HG03575 (cell line): ENCODE measurements at regions not wholly inside any gene's neighbourhood (a gene's known extent, or its start where the extent isn't known, plus 50 kb on each side); places are given as distances from the start of the nearest gene placed in this dataset.
"Not testable (repeated sequence)": the region's sequence is repeated elsewhere in the genome, so short reads cannot be mapped to it uniquely, and the experiment has no call there.

ENCODE experiments used
- ATAC-seq: cut with Tn5 transposase; IDR thresholded peaks from one replicate; pipeline ENCODE4 v1.9.1; 2021; ENCODE audit not compliant: unreplicated experiment, insufficient number of reproducible peaks, low FRiP score; ENCODE audit errors: extremely low read depth

DNA sequence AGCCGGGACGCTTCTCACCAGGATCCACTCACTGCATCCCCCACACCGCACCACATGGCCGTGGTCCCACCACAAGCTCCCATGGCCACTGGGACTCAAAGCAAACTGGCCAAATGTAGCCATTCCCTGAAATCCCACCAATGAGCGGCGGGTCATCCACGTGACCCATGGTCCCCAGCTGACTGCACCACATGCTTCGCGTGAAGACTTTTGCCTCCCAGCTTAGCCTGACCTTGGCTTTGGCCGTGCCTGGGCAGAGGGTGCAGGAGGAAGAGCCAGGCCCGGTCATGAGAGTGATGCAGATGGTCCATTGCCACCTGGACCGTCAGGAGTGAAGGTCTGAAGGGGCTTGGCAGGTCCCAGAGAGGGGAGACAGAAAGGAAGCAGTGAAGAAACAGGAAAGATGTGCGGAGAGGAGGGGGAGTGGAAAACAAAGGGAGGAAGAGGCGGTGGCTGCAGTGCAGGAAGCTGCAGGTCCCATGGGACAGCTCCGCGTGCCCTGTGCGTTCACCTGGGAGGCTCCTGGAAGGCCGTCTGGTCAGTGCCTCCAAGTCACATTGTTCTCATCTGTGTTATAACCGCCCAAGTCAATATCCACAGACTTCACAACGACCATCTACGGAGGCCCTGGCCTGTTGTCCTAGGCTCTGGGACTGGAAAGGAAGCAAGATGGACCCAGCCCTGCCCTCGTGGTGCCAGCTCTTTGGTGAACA lies 167.8 kb upstream of the AJAP1 start:
- no peak for ATAC-seq

DNA sequence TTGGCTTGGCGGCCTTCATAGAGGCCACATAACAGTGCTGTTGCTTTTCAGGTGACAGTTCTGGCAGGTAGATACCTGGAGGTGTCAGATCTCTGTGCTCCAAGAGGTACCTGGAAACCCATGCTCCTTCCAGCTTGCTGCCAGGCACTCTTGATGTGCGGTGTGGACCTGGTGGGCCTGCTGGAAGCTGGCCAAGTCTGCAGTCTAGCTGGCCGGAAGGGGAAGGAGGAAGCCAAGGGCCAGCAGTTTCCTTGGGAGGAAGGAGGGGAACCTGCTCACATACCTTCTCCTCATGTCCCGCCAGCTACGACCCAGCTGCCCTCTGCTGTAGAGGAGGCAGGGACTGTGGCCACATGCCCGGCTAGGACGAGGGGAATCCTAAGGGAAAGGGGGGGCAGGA lies 166.4 kb upstream of the AJAP1 start:
- no peak for ATAC-seq

DNA sequence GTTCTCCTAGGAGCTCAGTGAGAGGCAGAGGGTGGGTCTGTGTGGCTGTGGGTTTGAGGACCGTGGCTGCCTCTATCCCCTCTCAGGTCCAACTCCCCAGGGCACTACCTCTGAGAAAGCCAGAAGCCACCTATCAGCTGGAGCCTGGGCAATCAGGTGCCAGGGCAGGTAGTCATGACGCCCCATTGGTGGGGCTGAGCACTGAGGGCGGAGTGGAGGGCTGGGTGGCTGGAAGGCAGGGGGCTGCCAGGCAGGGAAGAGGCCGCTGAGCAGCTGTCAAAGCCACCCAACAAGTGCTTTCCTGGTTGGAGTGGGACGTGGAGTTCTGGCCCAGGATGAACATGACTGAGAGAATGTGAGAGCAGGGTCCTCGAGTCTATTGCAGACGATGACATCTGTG lies 164.9 kb upstream of the AJAP1 start:
- ATAC-seq: no peak

DNA sequence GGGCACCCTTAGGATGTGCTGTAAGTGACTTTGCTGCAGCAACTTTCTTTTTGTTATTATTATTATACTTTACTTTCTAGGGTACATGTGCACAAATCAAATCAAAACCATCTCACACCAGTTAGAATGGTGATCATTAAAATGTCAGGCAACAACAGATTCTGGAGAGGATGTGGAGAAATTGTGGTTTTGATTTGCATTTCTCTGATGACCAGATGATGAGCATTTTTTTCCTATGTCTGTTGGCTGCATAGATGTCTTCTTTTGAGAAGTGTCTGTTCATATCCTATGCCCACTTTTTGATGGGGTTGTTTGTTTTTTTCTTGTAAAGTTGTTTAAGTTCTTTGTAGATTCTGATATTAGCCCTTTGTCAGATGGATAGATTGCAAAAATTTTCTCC lies 164.4 kb upstream of the AJAP1 start:
- not testable (repeated sequence) for ATAC-seq

DNA sequence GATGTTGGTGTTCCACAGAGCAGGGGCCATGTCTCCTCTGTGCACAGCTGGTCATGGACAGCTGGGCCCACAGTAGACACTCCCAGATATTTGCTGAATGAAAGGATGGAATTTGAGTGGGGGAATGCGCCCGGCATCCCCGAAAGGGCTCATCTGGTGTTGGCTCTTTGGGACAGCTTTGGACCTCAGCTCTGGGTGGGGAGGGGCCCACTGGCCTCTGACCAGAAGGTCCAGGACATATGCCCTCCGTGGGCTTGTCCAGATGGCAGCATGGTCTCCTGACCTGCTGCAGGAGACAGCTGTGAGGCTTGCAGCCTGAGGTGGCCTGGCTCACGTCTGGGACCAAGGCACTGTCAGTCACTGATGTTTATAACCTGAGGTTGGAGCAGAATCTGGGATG lies 160.4 kb upstream of the AJAP1 start:
- no peak for ATAC-seq

DNA sequence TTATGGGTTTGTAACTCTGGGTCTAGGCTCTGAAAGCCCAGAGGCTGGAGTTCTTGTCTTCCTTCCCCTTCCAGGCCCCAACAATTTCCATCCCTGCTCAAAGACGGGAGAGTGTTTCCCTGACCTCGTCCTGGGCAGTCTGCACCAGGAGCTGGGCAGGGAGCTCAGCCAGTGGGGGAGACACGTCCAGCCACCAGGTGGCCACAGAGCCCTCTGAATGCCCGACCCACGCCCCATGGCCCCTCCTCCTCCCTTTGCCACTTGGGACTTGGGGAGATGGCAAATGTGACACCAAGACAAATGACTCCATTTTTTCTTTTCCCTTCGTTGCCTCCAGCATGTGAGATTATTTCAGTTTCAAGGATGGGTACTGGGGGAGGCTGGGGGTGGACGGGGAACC lies 159.9 kb upstream of the AJAP1 start:
- ATAC-seq: no peak

DNA sequence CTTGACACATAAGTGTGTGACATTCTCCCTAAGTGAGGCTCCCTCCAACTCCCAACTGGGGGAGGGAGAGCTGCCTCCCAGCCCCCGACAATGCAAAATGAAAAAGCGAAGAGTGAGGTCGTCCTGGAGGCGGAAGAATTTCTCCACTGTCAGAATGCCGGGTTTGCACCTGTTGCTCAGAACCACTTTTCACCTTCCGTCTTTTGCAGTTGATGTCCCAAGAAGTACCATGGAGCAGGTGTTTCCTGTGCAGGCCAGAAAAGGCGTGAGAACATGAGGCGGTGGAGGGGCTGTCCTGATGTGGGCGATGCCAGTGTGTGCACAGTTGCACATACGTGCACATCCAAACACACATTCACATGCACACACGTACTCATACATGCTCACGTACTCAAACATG lies 158.6 kb upstream of the AJAP1 start:
- ATAC-seq: no peak

DNA sequence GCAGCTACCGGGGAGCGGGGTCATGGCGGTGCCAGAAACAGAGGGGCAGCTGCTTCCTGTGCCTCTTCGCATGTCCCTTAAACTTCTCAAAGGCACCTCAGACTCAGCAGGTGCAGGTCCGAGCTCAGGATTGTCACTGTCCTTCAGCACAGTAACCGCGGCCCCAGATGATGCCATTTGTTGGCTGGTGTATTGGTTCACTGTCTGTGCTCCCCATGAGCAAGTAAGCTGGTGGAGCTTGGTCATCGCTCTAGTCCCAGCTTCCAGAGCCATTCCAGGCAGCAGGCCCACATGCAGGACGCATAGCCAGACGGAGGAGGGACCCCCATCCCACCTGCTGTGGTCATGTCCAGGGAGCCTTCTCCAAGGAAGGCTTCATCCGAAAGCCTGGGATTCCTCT lies 154.0 kb upstream of the AJAP1 start:
- no peak for ATAC-seq

DNA sequence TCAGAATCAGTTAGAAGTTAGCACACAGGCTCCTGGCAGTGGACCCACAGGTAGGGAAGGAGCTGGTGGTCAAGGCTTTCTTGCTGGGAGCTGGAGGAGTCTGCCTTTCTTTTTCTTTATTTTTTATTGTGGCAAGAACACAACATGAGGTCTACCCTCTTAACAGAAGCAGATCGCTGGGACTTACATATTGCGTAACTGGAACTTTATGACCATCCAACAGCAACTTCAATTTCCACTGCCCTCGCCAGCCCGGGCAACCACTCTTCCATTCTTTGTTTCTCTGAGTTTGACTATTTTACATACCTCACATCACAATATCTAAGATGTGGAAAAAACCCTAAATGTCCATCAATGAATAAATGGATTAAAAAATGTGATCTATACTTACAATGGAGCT lies 147.8 kb upstream of the AJAP1 start:
- no peak for ATAC-seq

DNA sequence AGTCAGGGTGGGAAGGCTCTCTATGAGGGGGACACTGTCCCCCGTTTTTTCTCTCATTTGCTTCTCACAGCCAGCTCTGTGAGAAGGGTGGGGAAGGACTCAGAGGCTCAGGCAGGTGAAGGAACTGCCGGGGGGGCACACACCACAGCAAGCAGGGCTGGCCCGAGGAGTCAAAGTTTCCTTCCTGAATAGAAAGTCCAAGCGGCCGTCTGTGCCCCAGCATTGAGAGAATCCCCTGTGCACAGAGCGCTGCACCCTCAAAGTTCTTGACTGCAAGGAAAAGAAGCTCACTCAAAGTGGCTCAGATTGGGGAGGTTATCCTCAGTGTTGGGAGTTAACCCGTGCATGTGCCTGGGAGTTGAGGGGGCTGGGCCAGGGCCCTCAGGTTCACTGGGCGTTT lies 145.2 kb upstream of the AJAP1 start:
- ATAC-seq: no peak

DNA sequence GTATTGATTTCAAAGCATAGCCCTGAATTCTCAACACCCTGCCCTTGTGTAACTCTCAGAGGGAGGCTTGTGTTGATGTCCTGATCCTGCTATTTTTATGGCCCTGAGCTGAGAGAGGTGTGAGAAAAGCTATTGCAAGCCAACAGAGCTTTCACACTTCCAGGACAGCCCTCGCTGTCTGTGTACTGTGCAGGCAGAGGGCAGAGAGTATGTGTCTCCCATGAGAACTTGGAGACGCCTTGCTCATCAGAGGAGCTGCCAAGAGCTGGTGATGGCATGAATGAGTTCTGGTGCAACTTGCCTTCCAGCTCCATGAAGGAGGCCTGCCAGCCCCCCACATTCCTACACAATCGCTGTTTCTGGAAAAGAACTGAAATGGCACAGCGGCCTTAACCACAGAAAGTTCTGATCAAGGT lies 144.1 kb upstream of the AJAP1 start:
- no peak for ATAC-seq

DNA sequence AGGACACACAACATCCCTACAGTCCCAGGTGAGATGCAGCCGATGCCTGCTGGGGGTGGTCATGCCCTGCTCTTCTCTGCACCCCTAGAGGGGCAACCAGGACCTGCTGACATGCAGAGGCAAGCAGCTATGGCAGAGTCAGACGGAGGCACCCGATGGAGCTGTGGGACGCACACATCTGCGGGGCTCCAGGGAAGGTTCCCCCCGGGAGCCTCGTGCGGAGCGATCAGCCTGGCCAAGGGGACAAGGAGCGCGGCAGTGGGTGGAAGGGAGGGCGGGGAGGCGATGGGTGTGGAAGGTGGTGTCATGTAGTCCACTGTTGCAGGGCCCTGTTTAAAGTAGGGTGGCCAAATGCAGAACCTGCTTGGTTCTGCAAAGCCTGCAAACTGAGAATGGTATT lies 143.0 kb upstream of the AJAP1 start:
- ATAC-seq: no peak

DNA sequence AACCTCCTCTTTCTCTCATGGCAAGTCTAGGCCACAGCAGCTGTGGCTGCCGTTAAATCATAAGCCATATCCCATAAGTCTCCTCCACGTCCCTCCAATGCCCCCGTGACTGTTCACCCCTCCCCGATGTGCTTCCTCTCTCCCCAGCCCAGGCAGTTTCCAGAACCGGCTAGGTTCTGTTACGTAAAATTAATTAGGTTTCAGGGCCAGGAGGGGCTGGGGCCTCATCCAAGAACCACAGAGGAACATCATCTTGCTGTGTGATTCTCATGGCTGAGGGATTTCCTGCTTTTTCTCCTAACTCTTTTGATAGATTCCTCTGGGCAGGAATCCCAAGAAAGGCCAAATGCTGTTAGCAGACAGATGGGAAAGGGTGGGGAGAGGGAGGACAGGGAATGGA lies 141.8 kb upstream of the AJAP1 start:
- ATAC-seq: no peak

DNA sequence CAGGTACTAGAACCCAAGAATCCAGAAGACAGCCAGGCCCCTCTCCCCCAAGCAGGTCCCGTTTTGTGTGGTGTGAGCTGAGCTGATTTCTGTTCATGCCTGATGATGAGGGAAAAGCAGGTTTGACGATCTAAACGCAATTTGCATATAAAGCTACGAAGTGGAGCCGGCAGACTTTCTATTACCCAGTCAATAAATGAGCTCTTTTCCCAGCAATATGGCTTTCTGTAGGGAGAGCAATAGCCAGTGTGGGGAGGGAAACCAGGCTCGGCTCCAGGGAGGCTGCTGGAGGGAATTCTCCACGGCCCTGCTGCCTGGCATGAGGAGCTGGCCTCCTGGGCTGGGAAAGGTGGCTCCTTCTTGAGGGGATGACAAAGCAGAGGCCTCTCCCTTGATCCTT lies 140.7 kb upstream of the AJAP1 start:
- no peak for ATAC-seq

DNA sequence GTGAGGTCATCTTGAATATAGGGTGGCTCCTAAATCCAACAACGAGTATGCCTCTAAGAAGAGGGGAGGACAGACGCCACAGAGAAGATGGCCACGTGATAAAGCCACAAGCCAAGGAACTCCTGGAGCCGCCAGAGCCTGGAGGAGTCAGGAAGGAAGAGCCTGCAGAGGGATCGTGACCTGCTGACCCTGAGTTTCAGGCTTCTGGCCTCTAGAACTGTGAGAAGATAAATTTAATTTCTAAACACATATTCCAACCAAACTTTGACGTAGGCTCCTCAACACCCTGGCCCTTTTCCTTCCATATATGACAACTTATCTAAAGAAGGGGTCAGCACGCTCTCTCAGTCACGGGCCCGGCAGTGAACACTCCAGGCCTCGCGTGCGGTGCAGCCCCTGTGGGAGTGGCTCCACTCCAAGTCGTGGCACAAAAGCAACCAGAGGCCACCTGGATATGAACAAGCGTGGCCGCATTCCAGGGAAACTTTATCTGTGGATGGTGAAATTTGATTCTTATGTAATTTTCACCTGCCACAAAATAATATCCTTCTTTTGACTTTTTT lies 138.6 kb upstream of the AJAP1 start:
- no peak for ATAC-seq

DNA sequence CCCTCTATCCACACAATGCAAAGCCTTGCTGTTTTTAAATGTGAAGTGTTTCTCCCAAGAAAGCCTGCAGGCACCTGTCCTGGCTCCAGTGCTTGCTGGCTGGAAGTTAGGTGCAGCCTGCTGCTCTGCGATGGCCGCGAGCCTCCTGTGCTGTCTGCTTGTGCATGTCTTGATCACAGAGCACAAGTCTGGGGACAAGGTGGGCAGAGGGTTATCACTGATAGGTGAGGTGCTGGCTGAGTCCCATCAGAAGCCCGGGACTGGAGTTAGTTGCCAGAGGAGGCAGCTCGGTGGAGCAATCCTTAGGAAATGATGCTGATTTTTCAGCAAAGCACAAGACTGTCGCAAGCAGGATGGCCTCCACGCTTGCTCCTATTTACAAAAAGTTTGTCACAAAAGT lies 137.8 kb upstream of the AJAP1 start:
- no peak for ATAC-seq

DNA sequence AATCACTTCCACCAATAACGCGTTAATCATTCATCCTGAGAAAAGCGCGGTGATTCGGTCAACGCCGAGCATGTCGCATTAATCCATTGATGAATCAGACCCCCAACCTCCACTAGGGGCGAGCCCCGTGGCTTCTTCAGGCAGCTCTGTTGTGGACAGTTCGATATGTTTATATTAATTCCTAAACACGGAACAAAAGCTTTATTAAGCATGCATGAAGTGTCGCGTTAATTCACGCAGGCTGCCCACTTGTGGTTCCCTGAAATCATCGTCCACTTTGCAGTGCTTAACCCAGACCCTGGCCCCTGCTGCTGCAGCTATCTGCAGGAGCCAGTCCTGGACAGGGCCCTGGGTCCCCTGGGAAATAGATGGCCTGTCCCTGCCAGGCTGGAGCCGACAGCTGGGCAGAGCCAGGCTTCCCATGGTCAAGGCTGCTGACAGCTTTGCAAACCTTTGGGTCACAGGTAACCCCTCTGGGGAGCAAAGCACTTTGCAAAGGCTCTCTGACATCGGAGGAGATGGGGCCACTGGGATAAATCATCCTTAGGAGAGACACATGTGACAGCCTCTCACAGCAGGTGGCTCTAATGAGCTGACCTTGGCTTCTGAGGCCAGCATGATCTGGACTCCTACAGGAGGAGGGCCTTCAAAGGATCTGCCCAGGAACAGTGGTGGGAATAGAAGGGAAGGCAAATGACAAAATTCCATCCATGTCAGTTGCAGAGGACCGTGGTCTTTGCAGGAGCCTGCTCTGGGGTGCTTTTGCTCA lies 137.0 kb upstream of the AJAP1 start:
- no peak for ATAC-seq

DNA sequence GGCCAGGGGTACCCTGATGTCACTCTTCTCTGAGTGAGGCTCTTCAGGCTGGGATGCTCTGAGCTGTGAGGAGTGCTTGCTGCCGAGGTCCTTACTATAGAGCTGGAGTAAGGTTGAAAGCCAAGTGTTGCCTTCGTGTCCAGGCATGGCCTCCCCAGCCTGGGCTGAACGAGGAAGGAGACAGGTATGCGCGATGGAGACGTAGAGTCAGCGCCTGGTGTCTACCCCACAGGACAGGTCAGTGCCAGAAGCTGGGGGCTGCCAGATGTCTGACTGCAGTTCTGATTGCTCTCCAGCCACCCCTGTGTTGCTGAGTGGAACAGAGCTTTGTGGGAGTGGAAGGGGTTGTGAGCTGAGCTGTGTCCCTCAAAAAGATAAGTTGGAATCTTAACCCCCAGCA lies 135.8 kb upstream of the AJAP1 start:
- no peak for ATAC-seq

DNA sequence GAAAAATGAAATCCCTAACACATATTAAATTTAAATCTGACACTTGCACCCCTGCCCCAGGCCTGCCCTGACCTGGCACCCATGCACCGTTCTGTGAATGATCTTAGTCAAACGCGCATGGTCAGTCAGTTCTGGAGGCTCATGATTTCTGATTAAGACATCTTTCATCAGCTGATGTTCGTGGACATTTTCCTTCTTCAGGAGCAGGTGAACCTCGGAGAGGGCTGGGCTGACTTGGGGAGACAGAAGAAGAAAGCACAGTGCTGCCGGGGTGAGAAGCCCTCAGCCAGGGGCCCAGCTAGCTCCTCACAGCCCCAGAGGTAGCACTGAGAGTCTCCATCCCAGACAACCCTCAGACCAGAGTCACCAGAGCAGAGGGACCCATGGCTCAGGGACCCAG lies 134.5 kb upstream of the AJAP1 start:
- no peak for ATAC-seq

DNA sequence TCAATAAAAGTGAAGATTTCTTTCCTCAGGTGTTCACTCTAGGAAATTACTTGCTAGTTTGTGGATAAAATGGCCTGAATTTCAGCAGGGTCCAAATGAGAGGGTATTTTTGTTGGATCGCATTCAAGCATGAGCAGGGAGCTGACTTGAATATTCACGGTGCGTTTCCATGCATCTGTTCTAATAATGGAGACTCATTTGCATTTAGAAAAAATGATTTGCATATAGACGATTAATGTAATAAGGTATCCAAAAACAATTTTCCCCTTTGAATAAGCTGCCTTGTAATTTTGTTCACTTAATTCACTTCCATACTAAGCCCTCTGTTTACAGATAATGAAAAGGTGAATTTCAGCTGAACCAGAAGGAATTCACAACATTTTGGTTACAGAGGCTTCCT lies 130.9 kb upstream of the AJAP1 start:
- ATAC-seq: no peak
